Right cardiac atrium (tissue), 5 donors: ENCODE measurements at regions not wholly inside any gene's neighbourhood (a gene's known extent, or its start where the extent isn't known, plus 50 kb on each side); places are given as distances from the start of the nearest gene placed in this dataset.

ENCODE experiments used
- ATAC-seq, 2 donors: fragments of 200-7000 bp; cut with Tn5 transposase; one replicate each; pipeline versions ENCODE4 v1.8.0 to v1.9.1; 2020; ENCODE audit warnings: moderate library complexity in 2 of 2, mild to moderate bottlenecking in 1 of 2
- DNase-seq, 3 donors: peaks; one replicate each; pipeline ENCODE4 v3.0.0-alpha.2; 2020
- H3K27ac ChIP-seq: one replicate; pipeline ENCODE4 v1.5.1; 2013; ENCODE audit warnings: mild to moderate bottlenecking, low read length, control low read depth, moderate library complexity
- H3K27me3 ChIP-seq: one replicate; pipeline ENCODE4 v1.6.1; 2013; ENCODE audit not compliant: control insufficient read depth, insufficient read depth
- H3K4me1 ChIP-seq: one replicate; pipeline ENCODE4 v1.6.1; 2013; ENCODE audit warnings: low read length; ENCODE audit not compliant: control insufficient read depth, insufficient read depth
- H3K4me3 ChIP-seq: one replicate; pipeline ENCODE4 v1.5.1; 2013; ENCODE audit warnings: low read length, control low read depth
- H3K9me3 ChIP-seq: one replicate; pipeline ENCODE4 v1.6.1; 2013; ENCODE audit warnings: low read length; ENCODE audit not compliant: control insufficient read depth
- WGBS: extraction: QIAGEN DNeasy Blood & Tissue Kit; methylation state at CpG from one replicate; pipeline ENCODE4 v1.1.7; 2013; 5-methylcytosine and 5-hydroxymethylcytosine counted together
- intact Hi-C, 4 donors: fragments of 100-400 bp; cut with DNase I; formaldehyde crosslinking; loops; one replicate each; pipeline versions ENCODE4 v1.11.0 to v1.14.0; 2022 to 2023
- donor health status: healthy with polysubstance abuse.
- donor health status: DM: no; HTN: yes; CAD: no.
- donor health status: DM: no; HTN: no; CAD: no.
- donor health status: DM: no; HTN: yes; CAD: no; lungs with severe emphysema.
- donor health status: DM: yes; HTN: yes; CAD: no.

- ATAC-seq, result peak; percentile 78 to 84
- DNase-seq, result peak; percentile 58 to 88 (median 87)
- Histone ChIP-seq H3K27ac (peak overlapping the region; percentile 79), H3K4me1 (peaks cover 7% of the 10 kb centered on the region), H3K9me3 (no peaks in the 10 kb centered on the region), H3K27me3 (no peaks in the 10 kb centered on the region), H3K4me3 (no peak overlapping the region)
- WGBS, result 35% methylated on average over 10 of the region's 10 CpGs
- intact Hi-C loops, result no loop called here
Observed at GRCh38 chr6:2480267-2480966, 235.0 kb upstream of the GMDS start.

GRCh38 chr6:2478200-2478599 lies 232.8 kb upstream of the GMDS start:
- H3K4me1 ChIP-seq, result peaks cover 7% of the 10 kb centered on the region
- no peak overlapping the region for H3K4me3 ChIP-seq
- intact Hi-C loops, result loop anchor here in 1 of 4 donors (10.0 kb wide), 1 partner anchor 157 kb away; no protein-coding TSS in a partner anchor
- peak; percentile 61 to 68 for ATAC-seq
- peak overlapping the region; percentile 34 for H3K27ac ChIP-seq
- H3K9me3 ChIP-seq, result no peaks in the 10 kb centered on the region
- H3K27me3 ChIP-seq, result no peaks in the 10 kb centered on the region
- DNase-seq, result peak; percentile 34 to 69 (median 62)
- 16% methylated on average over 9 of the region's 9 CpGs for WGBS

GRCh38 chr6:2477666-2478065 lies 232.3 kb upstream of the GMDS start:
- ATAC-seq, result no peak
- peak overlapping the region; percentile 34 for H3K27ac ChIP-seq
- DNase-seq, result no peak
- peaks cover 7% of the 10 kb centered on the region for H3K4me1 ChIP-seq
- no peaks in the 10 kb centered on the region for H3K27me3 ChIP-seq
- H3K9me3 ChIP-seq, result no peaks in the 10 kb centered on the region
- 69% methylated on average over 8 of the region's 8 CpGs for WGBS
- no peak overlapping the region for H3K4me3 ChIP-seq
- intact Hi-C loops, result loop anchor here in 1 of 4 donors (10.0 kb wide), 1 partner anchor 157 kb away; no protein-coding TSS in a partner anchor

GRCh38 chr6:2477250-2477649 lies 231.8 kb upstream of the GMDS start:
- Histone ChIP-seq H3K4me1 (peaks cover 7% of the 10 kb centered on the region), H3K27ac (no peak overlapping the region), H3K27me3 (no peaks in the 10 kb centered on the region), H3K4me3 (no peak overlapping the region), H3K9me3 (no peaks in the 10 kb centered on the region)
- intact Hi-C loops, result loop anchor here in 1 of 4 donors (10.0 kb wide), 1 partner anchor 158 kb away; no protein-coding TSS in a partner anchor
- ATAC-seq (no peak), DNase-seq (no peak)
- WGBS, result 96% methylated on average over 1 of the region's 1 CpG

GRCh38 chr6:2476376-2476775 lies 231.0 kb upstream of the GMDS start:
- ATAC-seq (peak in 1 of 2 donors; percentile 30), DNase-seq (no peak)
- intact Hi-C loops, result loop anchor here in 1 of 4 donors (10.0 kb wide), 1 partner anchor 158 kb away; no protein-coding TSS in a partner anchor
- H3K4me3 ChIP-seq, result no peak overlapping the region
- H3K4me1 ChIP-seq, result peaks cover 7% of the 10 kb centered on the region
- no peaks in the 10 kb centered on the region for H3K9me3 ChIP-seq
- H3K27me3 ChIP-seq, result no peaks in the 10 kb centered on the region
- WGBS, result 60% methylated on average over 4 of the region's 4 CpGs
- no peak overlapping the region for H3K27ac ChIP-seq

- no peak for ATAC-seq
- H3K27me3 ChIP-seq, result no peaks in the 10 kb centered on the region
- WGBS, result 91% methylated on average over 9 of the region's 9 CpGs
- H3K4me3 ChIP-seq, result no peak overlapping the region
- intact Hi-C loops, result loop anchor here in 1 of 4 donors (10.0 kb wide), 1 partner anchor 163 kb away; no protein-coding TSS in a partner anchor
- H3K27ac ChIP-seq, result no peak overlapping the region
- no peak for DNase-seq
- H3K4me1 ChIP-seq, result no peaks in the 10 kb centered on the region
- no peaks in the 10 kb centered on the region for H3K9me3 ChIP-seq
Observed at GRCh38 chr6:2471472-2471871, 226.1 kb upstream of the GMDS start.

GRCh38 chr6:2469428-2469827 lies 224.0 kb upstream of the GMDS start:
- intact Hi-C loops, result no loop called here
- Histone ChIP-seq H3K4me3 (no peak overlapping the region), H3K9me3 (no peaks in the 10 kb centered on the region), H3K4me1 (no peaks in the 10 kb centered on the region), H3K27ac (no peak overlapping the region), H3K27me3 (no peaks in the 10 kb centered on the region)
- WGBS, result 93% methylated on average over 8 of the region's 8 CpGs
- DNase-seq (no peak), ATAC-seq (no peak)

- H3K4me3 ChIP-seq, result no peak overlapping the region
- no peaks in the 10 kb centered on the region for H3K9me3 ChIP-seq
- no peaks in the 10 kb centered on the region for H3K4me1 ChIP-seq
- no peak for DNase-seq
- H3K27me3 ChIP-seq, result no peaks in the 10 kb centered on the region
- ATAC-seq, result no peak
- intact Hi-C loops, result no loop called here
- 53% methylated on average over 4 of the region's 4 CpGs for WGBS
- H3K27ac ChIP-seq, result no peak overlapping the region
Observed at GRCh38 chr6:2468601-2468955, 223.2 kb upstream of the GMDS start.

GRCh38 chr6:2467929-2468600 lies 222.7 kb upstream of the GMDS start:
- intact Hi-C loops, result no loop called here
- no peak overlapping the region for H3K27ac ChIP-seq
- no peaks in the 10 kb centered on the region for H3K9me3 ChIP-seq

GRCh38 chr6:2465336-2465735 lies 219.9 kb upstream of the GMDS start:
- intact Hi-C loops, result no loop called here
- DNase-seq (no peak), ATAC-seq (no peak)
- 94% methylated on average over 9 of the region's 9 CpGs for WGBS
- Histone ChIP-seq H3K27ac (no peak overlapping the region), H3K4me1 (no peaks in the 10 kb centered on the region), H3K27me3 (no peaks in the 10 kb centered on the region), H3K4me3 (no peak overlapping the region), H3K9me3 (no peaks in the 10 kb centered on the region)

More at GRCh38 chr6:2467929-2468600, 222.7 kb upstream of the GMDS start:
- DNase-seq (no peak), ATAC-seq (no peak)
- 59% methylated on average over 6 of the region's 6 CpGs for WGBS
- no peak overlapping the region for H3K4me3 ChIP-seq
- no peaks in the 10 kb centered on the region for H3K27me3 ChIP-seq
- H3K4me1 ChIP-seq, result no peaks in the 10 kb centered on the region

GRCh38 chr6:2464641-2465040 lies 219.2 kb upstream of the GMDS start:
- WGBS, result 95% methylated on average over 5 of the region's 5 CpGs
- DNase-seq (no peak), ATAC-seq (no peak)
- Histone ChIP-seq H3K4me3 (no peak overlapping the region), H3K27ac (no peak overlapping the region), H3K9me3 (no peaks in the 10 kb centered on the region), H3K4me1 (no peaks in the 10 kb centered on the region), H3K27me3 (no peaks in the 10 kb centered on the region)
- intact Hi-C loops, result no loop called here
